MM.1S (cell line): ENCODE measurements at regions not wholly inside any gene's neighbourhood (a gene's known extent, or its start where the extent isn't known, plus 50 kb on each side); places are given as distances from the start of the nearest gene placed in this dataset.

Experiments
- CTCF ChIP-seq: fragments of 300-600 bp; sonication (generic); IDR thresholded peaks from 2 replicates; pipeline ENCODE4 v1.5.1; 2016; ENCODE audit warnings: antibody characterized with exemption, low read length, mixed read lengths
- EZH2phosphoT487 ChIP-seq: fragments of 300-600 bp; sonication (generic); IDR thresholded peaks from 2 replicates; pipeline ENCODE4 v1.6.1; 2018; ENCODE audit warnings: antibody characterized with exemption, low read length

DNA sequence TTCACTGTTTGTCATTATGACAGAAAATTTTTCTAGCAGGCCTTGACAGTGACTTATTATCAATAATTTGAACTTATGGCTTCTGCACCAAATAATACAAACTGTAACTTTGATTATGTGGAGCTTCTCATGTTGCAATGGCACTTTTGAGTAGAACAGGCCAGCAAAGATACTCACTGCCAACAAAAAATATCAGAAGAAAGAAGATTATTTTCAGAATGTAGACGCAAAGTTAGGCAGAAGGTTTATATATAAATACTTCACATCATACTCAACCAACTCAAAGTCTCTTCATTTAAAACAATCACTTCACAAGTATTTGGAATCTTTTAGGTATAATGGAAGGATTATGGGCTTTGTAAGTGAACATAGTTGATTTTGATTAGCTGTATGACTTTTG, 893.0 kb downstream of the ROBO2 start:
- no peak for TF ChIP-seq EZH2phosphoT487
- no peak for TF ChIP-seq CTCF
